Hepatocyte (in vitro differentiated cells): ENCODE measurements at regions not wholly inside any gene's neighbourhood (a gene's known extent, or its start where the extent isn't known, plus 50 kb on each side); places are given as distances from the start of the nearest gene placed in this dataset.

Source experiments
- DNase-seq: peaks from one replicate; pipeline ENCODE4 v3.0.0-alpha.2; 2016; ENCODE audit warnings: low spot score
- H2AFZ ChIP-seq: fragments of 200-600 bp; sonication (generic); 2 replicates; pipeline ENCODE4 v1.6.0; 2016; ENCODE audit warnings: antibody characterized with exemption, mild to moderate bottlenecking
- H3K27ac ChIP-seq: fragments of 200-600 bp; sonication (generic); 2 replicates; pipeline ENCODE4 v1.5.1; 2016; ENCODE audit warnings: mild to moderate bottlenecking
- H3K27me3 ChIP-seq: fragments of 200-600 bp; sonication (generic); 2 replicates; pipeline ENCODE4 v1.6.1; 2016
- H3K36me3 ChIP-seq: fragments of 200-600 bp; sonication (generic); replicated peaks from 2 replicates; pipeline ENCODE4 v1.5.1; 2016; ENCODE audit warnings: low read depth; ENCODE audit not compliant: insufficient read depth
- H3K4me1 ChIP-seq: fragments of 200-600 bp; sonication (generic); 2 replicates; pipeline ENCODE4 v1.5.1; 2016; ENCODE audit warnings: mild to moderate bottlenecking, moderate library complexity; ENCODE audit not compliant: insufficient read depth
- H3K4me2 ChIP-seq: fragments of 200-600 bp; sonication (generic); 2 replicates; pipeline ENCODE4 v1.6.0; 2016
- H3K4me3 ChIP-seq: fragments of 200-600 bp; sonication (generic); 2 replicates; pipeline ENCODE4 v1.5.1; 2016; ENCODE audit warnings: mild to moderate bottlenecking
- H3K79me2 ChIP-seq: fragments of 200-600 bp; sonication (generic); 2 replicates; pipeline ENCODE4 v1.6.0; 2017; ENCODE audit warnings: mild to moderate bottlenecking
- H3K9me2 ChIP-seq: fragments of 200-600 bp; sonication (generic); replicated peaks from 2 replicates; pipeline ENCODE4 v1.6.0; 2017; ENCODE audit warnings: mild to moderate bottlenecking; ENCODE audit not compliant: insufficient read depth
- H3K9me3 ChIP-seq: fragments of 200-600 bp; sonication (generic); 2 replicates; pipeline ENCODE4 v1.5.1; 2016; ENCODE audit warnings: low read depth, mild to moderate bottlenecking
- H4K20me1 ChIP-seq: fragments of 200-600 bp; sonication (generic); 2 replicates; pipeline ENCODE4 v1.6.0; 2016; ENCODE audit warnings: mild to moderate bottlenecking; ENCODE audit not compliant: insufficient read depth, poor library complexity, severe bottlenecking
- EZH2 ChIP-seq: fragments of 200-600 bp; sonication (generic); IDR thresholded peaks from 2 replicates; pipeline ENCODE4 v1.6.1; 2016; ENCODE audit warnings: antibody characterized with exemption, mild to moderate bottlenecking, borderline replicate concordance
- EZH2phosphoT487 ChIP-seq: fragments of 200-600 bp; sonication (generic); IDR thresholded peaks from one replicate; pipeline ENCODE4 v1.6.1; 2018; ENCODE audit warnings: antibody characterized with exemption, mild to moderate bottlenecking, low read depth, moderate library complexity; ENCODE audit not compliant: unreplicated experiment, severe bottlenecking
- WGBS: methylation state at CpG from one replicate; pipeline ENCODE4 v1.1.6; 2016; ENCODE audit warnings: low lambda C conversion rate; ENCODE audit errors: missing lambda C conversion rate; 5-methylcytosine and 5-hydroxymethylcytosine counted together
- TF ChIP-seq, protein P1 (sequence below): fragments of 200-600 bp; sonication (generic); IDR thresholded peaks from 2 replicates; pipeline ENCODE4 v1.5.1; 2016; ENCODE audit warnings: antibody characterized with exemption, mild to moderate bottlenecking; ENCODE audit not compliant: poor library complexity

DNA sequence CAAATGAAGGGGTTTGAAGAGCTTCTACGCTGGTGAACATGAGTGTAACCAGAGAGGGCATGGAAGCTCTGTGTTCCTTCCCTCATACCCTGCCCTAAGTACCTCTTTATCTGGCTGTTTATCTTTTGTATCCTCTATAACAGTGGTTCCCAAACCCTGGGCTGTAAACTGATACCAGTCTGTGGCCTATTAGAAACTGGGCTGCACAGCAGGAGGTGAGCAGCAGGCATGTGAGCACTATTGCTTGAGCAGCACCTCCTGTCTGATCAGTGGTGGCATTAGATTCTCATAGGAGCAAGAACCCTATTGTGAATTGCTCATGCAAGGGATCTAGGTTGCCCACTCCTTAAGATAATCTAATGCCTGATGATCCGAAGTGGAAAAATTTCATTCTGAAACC, 172.9 kb upstream of the AVPR1A start:
- no peak for TF ChIP-seq EZH2
- TF ChIP-seq, protein P1, sequence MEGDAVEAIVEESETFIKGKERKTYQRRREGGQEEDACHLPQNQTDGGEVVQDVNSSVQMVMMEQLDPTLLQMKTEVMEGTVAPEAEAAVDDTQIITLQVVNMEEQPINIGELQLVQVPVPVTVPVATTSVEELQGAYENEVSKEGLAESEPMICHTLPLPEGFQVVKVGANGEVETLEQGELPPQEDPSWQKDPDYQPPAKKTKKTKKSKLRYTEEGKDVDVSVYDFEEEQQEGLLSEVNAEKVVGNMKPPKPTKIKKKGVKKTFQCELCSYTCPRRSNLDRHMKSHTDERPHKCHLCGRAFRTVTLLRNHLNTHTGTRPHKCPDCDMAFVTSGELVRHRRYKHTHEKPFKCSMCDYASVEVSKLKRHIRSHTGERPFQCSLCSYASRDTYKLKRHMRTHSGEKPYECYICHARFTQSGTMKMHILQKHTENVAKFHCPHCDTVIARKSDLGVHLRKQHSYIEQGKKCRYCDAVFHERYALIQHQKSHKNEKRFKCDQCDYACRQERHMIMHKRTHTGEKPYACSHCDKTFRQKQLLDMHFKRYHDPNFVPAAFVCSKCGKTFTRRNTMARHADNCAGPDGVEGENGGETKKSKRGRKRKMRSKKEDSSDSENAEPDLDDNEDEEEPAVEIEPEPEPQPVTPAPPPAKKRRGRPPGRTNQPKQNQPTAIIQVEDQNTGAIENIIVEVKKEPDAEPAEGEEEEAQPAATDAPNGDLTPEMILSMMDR = no peak
- no peak for TF ChIP-seq EZH2phosphoT487
- H4K20me1 ChIP-seq = no peaks in the 10 kb centered on the region
- H3K4me3 ChIP-seq = no peak overlapping the region
- H3K4me1 ChIP-seq = no peaks in the 10 kb centered on the region
- no peaks in the 10 kb centered on the region for H3K79me2 ChIP-seq
- no peaks in the 10 kb centered on the region for H3K9me3 ChIP-seq
- H2AFZ ChIP-seq = no peak overlapping the region
- 87% methylated on average over 2 of the region's 2 CpGs for WGBS
- no peaks in the 10 kb centered on the region for H3K9me2 ChIP-seq
- H3K27me3 ChIP-seq = no peaks in the 10 kb centered on the region
- DNase-seq = no peak
- H3K36me3 ChIP-seq = no peaks in the 10 kb centered on the region
- H3K4me2 ChIP-seq = no peak overlapping the region
- no peak overlapping the region for H3K27ac ChIP-seq

DNA sequence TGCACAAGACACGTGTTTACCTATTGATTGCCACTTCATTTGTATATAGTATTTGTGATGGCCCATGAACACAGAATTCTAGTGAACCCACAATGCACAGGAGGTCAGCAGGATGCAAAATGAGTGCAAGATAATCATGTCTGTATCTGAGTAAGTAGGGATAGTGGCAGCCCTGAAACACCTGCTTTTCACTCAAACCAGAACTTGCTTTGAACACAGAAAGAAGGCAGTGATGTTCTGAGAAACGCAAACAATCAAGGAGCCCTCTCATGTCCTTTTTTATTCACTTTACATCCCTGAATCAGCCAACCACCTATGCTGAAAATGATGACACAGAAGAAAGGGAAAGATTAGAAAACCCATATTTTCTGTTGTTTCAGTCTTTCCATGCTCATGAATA, 170.4 kb upstream of the AVPR1A start:
- H3K4me2 ChIP-seq = no peak overlapping the region
- H3K79me2 ChIP-seq = no peaks in the 10 kb centered on the region
- H4K20me1 ChIP-seq = no peaks in the 10 kb centered on the region
- H3K9me3 ChIP-seq = no peaks in the 10 kb centered on the region
- H3K36me3 ChIP-seq = no peaks in the 10 kb centered on the region
- no peaks in the 10 kb centered on the region for H3K9me2 ChIP-seq
- TF ChIP-seq EZH2 = no peak
- no peak for TF ChIP-seq EZH2phosphoT487
- TF ChIP-seq, protein P1 = no peak
- 91% methylated on average over 2 of the region's 2 CpGs for WGBS
- H3K4me3 ChIP-seq = no peak overlapping the region
- DNase-seq = no peak
- no peaks in the 10 kb centered on the region for H3K4me1 ChIP-seq
- H3K27ac ChIP-seq = no peak overlapping the region
- no peak overlapping the region for H2AFZ ChIP-seq
- no peaks in the 10 kb centered on the region for H3K27me3 ChIP-seq

DNA sequence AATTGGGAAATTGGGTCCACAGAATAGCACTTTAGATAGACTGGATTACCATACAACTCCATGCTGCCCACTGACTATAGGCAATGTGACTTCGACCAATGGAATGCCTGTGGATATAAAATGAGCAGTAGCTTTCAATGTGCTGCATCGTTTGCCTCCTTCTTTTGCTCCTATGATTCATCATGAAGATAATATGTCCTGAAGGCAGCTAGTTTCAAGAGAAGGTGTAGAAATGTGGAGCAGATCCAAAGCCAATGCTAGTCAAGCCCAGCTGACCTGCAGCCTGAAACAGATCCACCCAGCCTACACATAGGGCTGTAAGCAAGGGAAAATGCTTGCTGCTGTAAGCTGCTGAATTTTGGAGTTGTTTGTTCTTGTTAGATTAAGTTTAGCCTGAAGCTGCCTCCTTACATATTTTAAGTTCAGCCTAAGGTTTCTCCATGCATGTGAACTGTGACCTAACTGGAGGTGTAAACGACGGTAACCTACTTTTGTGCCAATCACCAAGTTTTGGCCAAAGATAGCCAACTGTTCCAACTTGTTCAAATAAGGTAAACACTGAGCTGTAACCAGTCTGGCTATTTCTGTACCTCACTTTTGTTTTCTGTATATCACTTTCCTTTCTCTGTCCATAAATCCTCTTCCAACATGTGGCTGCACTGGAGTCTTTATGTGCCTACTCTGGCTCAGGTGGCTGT, 169.1 kb upstream of the AVPR1A start:
- no peaks in the 10 kb centered on the region for H3K79me2 ChIP-seq
- H3K4me3 ChIP-seq = no peak overlapping the region
- DNase-seq = no peak
- H4K20me1 ChIP-seq = no peaks in the 10 kb centered on the region
- no peaks in the 10 kb centered on the region for H3K36me3 ChIP-seq
- WGBS = 85% methylated on average over 4 of the region's 4 CpGs
- no peaks in the 10 kb centered on the region for H3K9me2 ChIP-seq
- TF ChIP-seq EZH2phosphoT487 = no peak
- TF ChIP-seq EZH2 = no peak
- TF ChIP-seq, protein P1 = no peak
- H3K4me2 ChIP-seq = no peak overlapping the region
- H3K27ac ChIP-seq = no peak overlapping the region
- no peak overlapping the region for H2AFZ ChIP-seq
- H3K9me3 ChIP-seq = no peaks in the 10 kb centered on the region
- no peaks in the 10 kb centered on the region for H3K27me3 ChIP-seq
- no peaks in the 10 kb centered on the region for H3K4me1 ChIP-seq

DNA sequence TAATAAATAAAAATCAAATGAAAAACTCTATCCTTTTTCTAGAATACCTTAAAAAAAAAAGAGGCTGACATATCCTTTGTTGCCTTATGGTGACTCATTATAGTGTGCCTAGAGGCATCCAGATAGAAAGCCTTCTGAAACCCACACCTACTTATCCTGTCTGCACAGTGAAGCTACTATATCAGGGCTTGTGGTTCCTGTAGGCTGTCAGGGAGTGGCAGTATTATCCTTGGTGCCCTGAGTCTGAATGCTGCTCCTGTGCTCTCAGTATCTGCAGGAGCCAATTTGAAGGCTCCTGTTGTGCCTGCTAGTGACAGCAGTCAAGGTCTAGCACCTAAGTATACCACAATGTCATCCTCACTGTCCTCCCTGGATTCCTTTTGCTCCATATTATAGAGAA, 168.4 kb upstream of the AVPR1A start:
- TF ChIP-seq EZH2phosphoT487 = no peak
- TF ChIP-seq, protein P1 = peak; percentile 26

More for the DNA sequence above, 168.4 kb upstream of the AVPR1A start:
- Histone ChIP-seq H3K4me2 (no peak overlapping the region), H3K36me3 (no peaks in the 10 kb centered on the region), H3K27me3 (no peaks in the 10 kb centered on the region), H3K27ac (no peak overlapping the region), H3K4me1 (no peaks in the 10 kb centered on the region), H3K79me2 (no peaks in the 10 kb centered on the region), H2AFZ (no peak overlapping the region), H3K9me2 (no peaks in the 10 kb centered on the region), H3K4me3 (no peak overlapping the region), H4K20me1 (no peaks in the 10 kb centered on the region), H3K9me3 (no peaks in the 10 kb centered on the region)
- peak; percentile 40 for DNase-seq
